NCI-H1694 (cell line): ENCODE measurements at regions not wholly inside any gene's neighbourhood (a gene's known extent, or its start where the extent isn't known, plus 50 kb on each side); places are given as distances from the start of the nearest gene placed in this dataset.

Source experiments
- DNase-seq: peaks from one replicate; lab custom pipeline; 2025; lab: John Stamatoyannopoulos, UW

DNA sequence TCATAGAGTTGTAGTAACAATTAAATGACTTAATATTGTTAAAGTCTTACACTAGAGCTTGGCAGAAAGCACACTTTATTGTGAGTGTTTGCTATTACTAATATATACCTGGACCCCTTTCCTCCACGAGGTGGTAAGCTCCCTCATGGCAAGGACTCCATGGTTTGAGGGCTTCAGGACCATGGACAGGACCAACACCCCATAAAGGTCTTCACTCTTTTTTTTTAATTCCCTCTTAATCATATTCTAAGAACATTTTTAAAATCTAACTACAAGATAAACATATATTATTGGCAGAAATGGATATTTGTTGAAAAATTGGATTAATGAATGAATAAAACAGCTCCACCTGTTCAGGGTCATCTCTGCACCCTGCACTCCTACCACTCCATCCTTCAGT lies 154.5 kb downstream of the CBLN1 start:
- DNase-seq: no peak

- no peak for DNase-seq
These were observed 160.0 kb downstream of the CBLN1 start for GRCh38 chr16:49121636-49122035.

- no peak for DNase-seq
These were observed 161.0 kb downstream of the CBLN1 start for GRCh38 chr16:49120631-49121030.

DNA sequence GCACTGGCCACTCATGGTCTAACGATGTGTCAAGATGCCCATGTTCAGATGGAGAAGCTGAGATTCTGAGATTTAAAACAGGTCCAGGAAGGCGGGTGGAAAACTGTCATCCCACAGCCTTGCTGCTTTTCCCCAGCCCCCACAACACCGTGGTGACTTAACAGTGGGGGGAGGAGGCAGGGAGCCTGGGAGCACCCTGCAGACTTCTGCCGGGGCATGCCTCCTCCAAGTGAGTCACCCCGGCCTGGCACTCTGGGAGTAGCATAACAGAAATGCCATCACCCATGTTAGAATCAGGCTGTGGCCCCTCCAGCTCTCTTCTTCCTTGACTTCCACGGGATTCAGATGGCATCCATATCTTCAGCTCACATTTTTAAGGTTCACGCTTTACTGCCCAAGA lies 164.8 kb downstream of the CBLN1 start:
- no peak for DNase-seq

- DNase-seq: no peak
These were observed 165.7 kb downstream of the CBLN1 start for GRCh38 chr16:49115956-49116355.

DNA sequence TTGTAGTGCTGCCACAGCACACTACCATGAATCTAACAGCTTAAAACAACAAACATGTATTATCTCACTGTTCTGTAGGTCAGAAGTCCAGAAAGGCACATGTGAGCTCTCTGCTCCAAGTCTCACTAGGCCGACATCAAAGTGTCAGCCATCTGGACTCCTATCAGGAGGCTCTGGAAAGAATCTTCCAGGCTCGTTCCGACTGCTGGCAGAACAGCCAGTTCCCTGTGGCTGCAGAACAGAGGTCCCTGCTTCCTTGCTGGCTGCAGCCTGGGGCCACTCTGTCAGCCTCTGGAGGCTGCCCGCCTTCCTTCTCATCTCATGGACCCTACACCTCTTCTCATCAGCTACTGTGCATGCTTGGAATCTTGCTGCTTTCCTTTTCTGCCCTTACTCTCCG lies 168.9 kb downstream of the CBLN1 start:
- DNase-seq: no peak

DNA sequence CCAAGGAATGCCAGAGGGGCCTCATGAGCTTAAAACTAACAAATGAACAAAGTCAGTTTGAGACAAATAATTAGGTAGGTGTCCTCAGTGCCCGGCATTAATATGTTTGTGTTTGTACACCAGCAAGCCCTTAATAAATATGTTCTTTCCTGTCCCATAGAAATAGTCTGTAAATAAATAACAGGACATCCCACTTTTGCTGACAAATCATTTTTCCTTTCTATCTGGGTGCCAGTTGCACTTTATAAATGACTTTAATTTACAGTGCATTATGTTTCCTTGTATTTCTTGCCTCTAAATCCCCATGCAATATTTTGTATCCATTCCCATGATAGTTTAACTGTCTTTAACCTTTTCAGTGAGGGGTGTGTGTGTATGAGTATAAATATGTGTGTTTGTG lies 170.3 kb downstream of the CBLN1 start:
- no peak for DNase-seq

DNA sequence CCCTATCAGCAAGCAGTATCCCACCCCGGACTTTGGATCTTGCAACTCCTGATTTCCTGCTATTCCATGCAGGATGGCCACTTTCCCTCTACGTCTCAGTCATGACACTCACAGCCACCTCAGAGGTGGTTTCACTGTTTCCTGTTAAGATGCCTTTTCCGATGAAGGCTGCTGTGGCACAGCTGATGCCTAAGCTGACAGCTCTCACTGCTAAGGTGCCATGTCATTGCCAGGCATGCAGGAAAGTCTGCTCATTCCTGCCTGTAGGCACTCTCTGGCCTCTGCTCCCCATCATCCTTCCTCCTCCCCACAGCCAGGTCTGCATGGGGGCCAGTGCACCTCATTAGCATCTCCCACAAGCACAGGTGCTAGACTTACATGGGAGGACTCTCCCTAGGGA lies 173.0 kb downstream of the CBLN1 start:
- no peak for DNase-seq

DNA sequence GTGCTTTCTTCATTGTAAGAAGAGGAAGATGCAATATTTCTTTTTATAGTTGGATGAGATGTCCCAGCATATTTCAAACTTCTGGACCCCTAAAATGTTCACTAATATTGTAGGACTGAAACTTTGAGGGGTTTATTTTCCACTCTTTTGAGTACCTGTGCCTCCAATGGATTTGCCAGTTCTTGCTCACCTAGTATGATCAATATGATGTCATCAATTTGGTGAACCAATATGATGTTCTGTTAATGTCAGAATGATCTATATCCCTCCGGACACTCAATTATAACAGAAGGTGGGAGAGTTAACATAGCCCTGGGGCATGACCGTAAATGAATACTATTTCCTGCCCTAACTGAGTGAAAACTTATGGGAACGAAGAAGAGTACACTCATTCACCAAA lies 178.3 kb downstream of the CBLN1 start:
- no peak for DNase-seq

DNA sequence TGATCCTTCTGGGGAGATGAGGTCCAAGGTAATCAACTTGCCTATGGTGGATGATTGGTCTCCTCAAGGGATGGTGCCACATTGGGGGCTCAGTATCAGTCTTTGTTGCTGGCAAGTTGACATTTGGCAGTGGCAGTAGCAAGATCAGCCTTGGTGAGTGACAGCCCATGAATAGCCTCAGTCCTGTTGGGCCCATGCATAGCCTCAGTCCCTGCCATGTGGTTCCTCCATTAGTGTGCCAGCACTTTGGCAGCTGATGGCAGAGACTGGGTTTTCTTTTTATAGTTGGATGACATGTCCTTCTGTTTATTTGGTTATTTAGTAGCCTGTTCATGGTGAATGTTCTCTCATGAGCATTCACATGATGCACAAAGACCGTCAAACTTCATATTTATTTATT lies 179.6 kb downstream of the CBLN1 start:
- DNase-seq: no peak

DNA sequence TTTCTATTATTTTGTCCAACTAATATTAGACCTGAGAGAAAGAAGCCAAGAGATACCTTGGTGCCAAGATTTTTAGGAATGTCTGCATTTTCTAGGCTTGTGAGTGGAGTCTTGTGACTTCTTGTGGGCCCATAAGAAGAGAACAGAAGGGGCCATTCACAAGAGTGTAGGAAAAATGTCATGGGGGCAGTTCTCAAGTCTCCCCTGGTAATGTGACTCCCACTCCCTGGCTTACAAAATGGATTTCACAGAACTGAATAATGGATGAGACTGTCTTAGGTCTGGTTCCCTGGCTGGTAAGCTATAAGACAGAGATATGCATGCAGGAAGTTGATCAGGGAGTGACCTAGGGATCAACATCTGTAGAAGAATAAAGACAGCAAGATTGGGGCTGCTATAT lies 181.3 kb downstream of the CBLN1 start:
- DNase-seq: no peak

- DNase-seq: no peak
These were observed 183.7 kb downstream of the CBLN1 start for GRCh38 chr16:49097964-49098363.

- DNase-seq: no peak
These were observed 185.3 kb downstream of the CBLN1 start for GRCh38 chr16:49096176-49096945.

- DNase-seq: no peak
These were observed 186.1 kb downstream of the CBLN1 start for GRCh38 chr16:49095539-49095938.

GRCh38 chr16:49094471-49094870 lies 187.2 kb downstream of the CBLN1 start:
- DNase-seq: no peak

- no peak for DNase-seq
These were observed 187.7 kb downstream of the CBLN1 start for GRCh38 chr16:49093939-49094338.

- no peak for DNase-seq
These were observed 188.9 kb downstream of the CBLN1 start for GRCh38 chr16:49092704-49093103.

GRCh38 chr16:49089533-49089932 lies 192.1 kb downstream of the CBLN1 start:
- no peak for DNase-seq

DNA sequence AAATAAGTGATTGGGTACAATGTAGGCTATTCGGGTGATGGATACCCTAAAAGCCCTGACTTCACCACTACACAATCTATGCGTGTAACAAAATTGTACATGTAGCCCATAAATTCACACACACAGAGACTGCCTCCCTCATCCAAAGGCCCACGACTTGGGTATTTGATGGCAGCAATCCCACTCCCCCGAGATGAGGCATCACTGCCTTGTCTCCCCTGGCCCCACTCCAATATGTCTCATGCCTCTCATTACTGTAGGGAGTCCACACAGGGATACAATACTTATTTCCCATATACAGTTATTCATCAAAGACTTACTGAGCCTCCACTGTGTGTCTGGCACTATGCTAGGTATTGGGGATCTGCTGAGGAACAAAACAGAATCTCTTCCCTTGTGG lies 192.6 kb downstream of the CBLN1 start:
- DNase-seq: no peak

GRCh38 chr16:49085686-49086085 lies 196.0 kb downstream of the CBLN1 start:
- DNase-seq: no peak

DNA sequence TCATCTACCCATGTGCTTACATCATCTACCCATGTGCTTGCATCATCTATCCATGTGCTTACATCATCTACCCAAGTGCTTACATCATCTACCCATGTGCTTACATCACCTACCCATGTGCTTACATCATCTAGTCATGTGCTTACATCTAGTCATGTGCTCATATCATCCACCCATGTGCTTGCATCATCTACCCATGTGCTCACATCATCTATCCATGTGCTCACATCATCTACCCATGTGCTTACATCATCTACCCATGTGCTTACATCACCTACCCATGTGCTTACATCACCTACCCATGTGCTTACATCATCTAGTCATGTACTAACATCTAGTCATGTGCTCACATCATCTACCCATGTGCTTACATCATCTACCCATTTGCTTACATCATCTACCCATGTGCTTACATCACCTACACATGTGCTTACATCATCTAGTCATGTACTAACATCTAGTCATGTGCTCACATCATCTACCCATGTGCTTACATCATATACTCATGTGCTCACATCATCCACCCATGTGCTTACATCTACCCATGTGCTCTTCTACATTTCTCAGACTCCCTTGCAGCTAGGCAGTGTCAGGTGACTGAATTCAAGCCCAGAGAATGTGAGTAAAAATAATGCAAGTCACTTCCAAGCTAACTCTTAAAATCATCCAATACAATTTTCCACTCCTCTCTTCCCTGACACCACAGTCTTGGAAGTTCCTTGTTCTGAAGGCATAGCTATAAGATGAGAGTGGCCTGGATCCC lies 196.8 kb downstream of the CBLN1 start:
- no peak for DNase-seq

DNA sequence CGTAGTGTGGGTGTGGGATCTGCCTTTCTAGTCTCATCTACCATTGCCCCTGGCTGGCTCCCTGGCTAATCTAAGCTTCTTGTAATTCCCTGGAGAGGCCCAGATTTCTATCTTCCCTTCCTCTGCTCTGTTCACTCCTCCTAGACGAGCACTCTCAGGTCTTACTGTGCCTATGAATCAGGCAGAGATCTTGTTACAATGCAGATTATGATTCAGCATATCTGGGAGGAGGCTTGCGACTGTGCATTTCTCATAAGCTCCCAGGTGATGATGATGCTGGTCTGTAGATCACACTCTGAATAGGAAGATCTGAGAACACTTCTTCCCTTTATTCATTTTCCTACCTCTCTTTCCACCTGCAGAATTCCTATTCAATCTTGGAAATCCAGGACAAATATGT lies 200.1 kb downstream of the CBLN1 start:
- DNase-seq: no peak

- DNase-seq: no peak
These were observed 200.6 kb downstream of the CBLN1 start for GRCh38 chr16:49081086-49081485.

DNA sequence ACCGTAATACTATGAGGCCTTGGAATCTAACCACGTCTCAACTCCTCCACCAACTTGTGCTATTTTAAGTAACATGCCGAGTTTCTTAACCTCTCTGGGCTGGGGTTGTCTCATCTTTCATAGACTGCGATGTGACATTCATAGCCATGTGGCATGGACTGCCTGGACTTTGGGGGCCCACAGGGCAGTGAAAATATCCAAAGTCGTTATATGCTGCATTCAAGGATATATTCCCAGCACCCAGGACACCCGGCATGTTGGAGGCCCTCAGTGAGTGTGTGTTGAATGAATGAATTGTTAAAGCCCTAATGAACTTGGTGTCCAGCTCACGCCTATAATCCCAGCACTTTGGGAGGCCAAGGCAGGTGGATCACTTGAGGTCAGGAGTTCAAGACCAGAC lies 203.1 kb downstream of the CBLN1 start:
- no peak for DNase-seq
